D341Med (cell line): ENCODE measurements at regions not wholly inside any gene's neighbourhood (a gene's known extent, or its start where the extent isn't known, plus 50 kb on each side); places are given as distances from the start of the nearest gene placed in this dataset.
"Not testable (repeated sequence)": the region's sequence is repeated elsewhere in the genome, so short reads cannot be mapped to it uniquely, and the experiment has no call there.

Source experiments
- DNase-seq: peaks from one replicate; pipeline ENCODE4 v3.0.0; 2012; ENCODE audit warnings: low spot score

GRCh38 chr13:50745542-50746115 is 97.9 kb downstream of the DLEU7 start:
- no peak for DNase-seq

- DNase-seq, result no peak
Observed at GRCh38 chr13:50747737-50748350, 95.6 kb downstream of the DLEU7 start.

GRCh38 chr13:50753221-50753620 is 90.3 kb downstream of the DLEU7 start:
- DNase-seq, result not testable (repeated sequence)

- DNase-seq, result not testable (repeated sequence)
Observed at GRCh38 chr13:50755862-50756685, 87.4 kb downstream of the DLEU7 start.

GRCh38 chr13:50757008-50757407 is 86.5 kb downstream of the DLEU7 start:
- DNase-seq, result no peak

GRCh38 chr13:50758796-50759195 is 84.7 kb downstream of the DLEU7 start:
- no peak for DNase-seq

GRCh38 chr13:50760751-50761150 is 82.7 kb downstream of the DLEU7 start:
- DNase-seq, result no peak

- DNase-seq, result no peak
Observed at GRCh38 chr13:50761406-50761805, 82.1 kb downstream of the DLEU7 start.

- DNase-seq, result no peak
Observed at GRCh38 chr13:50762969-50763567, 80.4 kb downstream of the DLEU7 start.

GRCh38 chr13:50766013-50766412 is 77.5 kb downstream of the DLEU7 start:
- no peak for DNase-seq

- no peak for DNase-seq
Observed at GRCh38 chr13:50766695-50767094, 76.8 kb downstream of the DLEU7 start.

- DNase-seq, result not testable (repeated sequence)
Observed at GRCh38 chr13:50772881-50773280, 70.6 kb downstream of the DLEU7 start.
